H1 (cell line): ENCODE measurements at regions not wholly inside any gene's neighbourhood (a gene's known extent, or its start where the extent isn't known, plus 50 kb on each side); places are given as distances from the start of the nearest gene placed in this dataset.

Source experiments
- CTCF ChIA-PET: fragments of 300-600 bp; sonication (Branson Sonifier 250); formaldehyde crosslinking; loops from one replicate; lab custom pipeline; 2021; ENCODE audit not compliant: partially characterized antibody; lab: Charles Lee
- POLR2A ChIA-PET: fragments of 300-600 bp; sonication (Branson Sonifier 250); formaldehyde crosslinking; loops from one replicate; lab custom pipeline; 2021; ENCODE audit warnings: inconsistent platforms; ENCODE audit not compliant: partially characterized antibody; lab: Charles Lee
- DNase-seq, 2 experiments: peaks; one replicate each; pipeline versions ENCODE4 v3.0.0 to v3.0.0-alpha.2; 2010 to 2022; ENCODE audit warnings: low spot score in 2 of 2, low read depth in 1 of 2, mixed read lengths in 1 of 2
- FAIRE-seq: peaks from 2 replicates; lab custom pipeline; 2011; peaks lifted over from hg19 to GRCh38; lab: Jason Lieb, UNC
- H2AFZ ChIP-seq: 2 replicates; pipeline ENCODE4 v1.8.1; 2012; ENCODE audit warnings: low read length, inconsistent platforms
- H2AK5ac ChIP-seq: 2 replicates; pipeline ENCODE4 v1.6.1; 2013; ENCODE audit warnings: low read depth, low read length
- H2BK120ac ChIP-seq: replicated peaks from 2 replicates; pipeline ENCODE3; 2013; ENCODE audit warnings: low read depth, low read length, inconsistent platforms
- H2BK12ac ChIP-seq: 2 replicates; pipeline ENCODE4 v1.6.1; 2013; ENCODE audit warnings: low read depth, low read length
- H2BK15ac ChIP-seq: 2 replicates; pipeline ENCODE4 v1.6.1; 2013; ENCODE audit warnings: low read length
- H2BK20ac ChIP-seq: 2 replicates; pipeline ENCODE4 v1.6.1; 2013; ENCODE audit warnings: low read length
- H2BK5ac ChIP-seq: 2 replicates; pipeline ENCODE4 v1.6.1; 2013; ENCODE audit warnings: low read depth, low read length
- H3K14ac ChIP-seq: 2 replicates; pipeline ENCODE4 v1.6.1; 2013; ENCODE audit warnings: inconsistent platforms; ENCODE audit not compliant: insufficient read length
- H3K18ac ChIP-seq: 2 replicates; pipeline ENCODE4 v1.6.1; 2013; ENCODE audit warnings: low read length; ENCODE audit errors: extremely low read depth
- H3K23ac ChIP-seq: 2 replicates; pipeline ENCODE4 v1.6.1; 2013; ENCODE audit warnings: inconsistent platforms; ENCODE audit not compliant: insufficient read length
- H3K23me2 ChIP-seq: 2 replicates; pipeline ENCODE4 v1.6.1; 2013; ENCODE audit warnings: low read depth, low read length
- H3K27ac ChIP-seq: 2 replicates; pipeline ENCODE4 v1.6.1; 2011; ENCODE audit warnings: low read depth, low read length, inconsistent platforms
- H3K27me3 ChIP-seq, 4 experiments: replicated peaks in 1 of 4; 1 replicate in 1 of 4; 2 replicates in 3 of 4; pipeline versions ENCODE4 v1.6.1 to v1.8.1; 2011 to 2013; ENCODE audit warnings: low read length in 3 of 4, mild to moderate bottlenecking in 3 of 4, inconsistent platforms in 2 of 4, mixed read lengths in 2 of 4, moderate library complexity in 1 of 4; ENCODE audit not compliant: control insufficient read depth in 3 of 4, insufficient read depth in 3 of 4; ENCODE audit errors: extremely low read depth in 1 of 4
- H3K36me3 ChIP-seq, 4 experiments: 2 replicates each; pipeline versions ENCODE4 v1.6.1 to v1.8.1; 2011 to 2013; ENCODE audit warnings: mild to moderate bottlenecking in 4 of 4, low read length in 3 of 4, moderate library complexity in 2 of 4, control low read depth in 1 of 4, inconsistent platforms in 1 of 4; ENCODE audit not compliant: insufficient read depth in 4 of 4, control insufficient read depth in 2 of 4
- H3K4ac ChIP-seq: replicated peaks from 2 replicates; pipeline ENCODE3; 2013; ENCODE audit warnings: low read length, low read depth, mixed read lengths, inconsistent platforms; ENCODE audit not compliant: insufficient read length
- H3K4me1 ChIP-seq, 4 experiments: replicated peaks in 1 of 4; 1 replicate in 1 of 4; 2 replicates in 3 of 4; pipeline versions ENCODE4 v1.6.1 to v1.8.1; 2011 to 2013; ENCODE audit warnings: low read length in 3 of 4, inconsistent platforms in 2 of 4, mixed read lengths in 1 of 4; ENCODE audit not compliant: insufficient read depth in 4 of 4, control insufficient read depth in 3 of 4
- H3K4me2 ChIP-seq, 2 experiments: 2 replicates each; pipeline versions ENCODE4 v1.6.1 to v1.8.1; 2011 to 2013; ENCODE audit warnings: low read depth in 2 of 2, low read length in 2 of 2, control low read depth in 1 of 2, inconsistent platforms in 1 of 2, mild to moderate bottlenecking in 1 of 2; ENCODE audit not compliant: insufficient read depth in 1 of 2
- H3K4me3 ChIP-seq, 4 experiments: fragments of 200-600, 300-600 bp in 1 of 4; sonication (generic), shearing (Covaris generic), sonication (Bioruptor Twin) in 1 of 4; 2 replicates each; pipeline versions ENCODE4 v1.5.1 to v1.8.1; 2011 to 2016; ENCODE audit warnings: low read length in 4 of 4, low read depth in 3 of 4, control low read depth in 2 of 4, inconsistent platforms in 2 of 4, mild to moderate bottlenecking in 2 of 4, mixed read lengths in 1 of 4, moderate library complexity in 1 of 4; ENCODE audit not compliant: insufficient read depth in 2 of 4; ENCODE audit errors: extremely low read depth in 1 of 4
- H3K56ac ChIP-seq: replicated peaks from 2 replicates; pipeline ENCODE3; 2013; ENCODE audit warnings: low read depth, mild to moderate bottlenecking, mixed read lengths, low read length, inconsistent platforms; ENCODE audit not compliant: insufficient read length
- H3K79me1 ChIP-seq: 2 replicates; pipeline ENCODE4 v1.6.1; 2013; ENCODE audit warnings: low read depth, low read length, control low read depth
- H3K79me2 ChIP-seq, 2 experiments: 2 replicates each; pipeline versions ENCODE4 v1.6.1 to v1.8.1; 2012 to 2013; ENCODE audit warnings: low read length in 2 of 2, mild to moderate bottlenecking in 2 of 2, inconsistent platforms in 1 of 2; ENCODE audit not compliant: insufficient read depth in 2 of 2, control insufficient read depth in 1 of 2
- H3K9ac ChIP-seq, 4 experiments: replicated peaks in 1 of 4; 1 replicate in 1 of 4; 2 replicates in 3 of 4; pipeline versions ENCODE4 v1.6.1 to v1.8.1; 2011 to 2013; ENCODE audit warnings: low read depth in 3 of 4, low read length in 3 of 4, control low read depth in 2 of 4, mild to moderate bottlenecking in 2 of 4, moderate library complexity in 2 of 4, inconsistent platforms in 1 of 4; ENCODE audit errors: extremely low read depth in 1 of 4
- H3K9me3 ChIP-seq, 2 experiments: 2 replicates each; pipeline versions ENCODE4 v1.6.1 to v1.8.1; 2012 to 2013; ENCODE audit warnings: mild to moderate bottlenecking in 2 of 2, moderate library complexity in 2 of 2, control low read depth in 1 of 2, inconsistent platforms in 1 of 2, low read depth in 1 of 2, low read length in 1 of 2, mixed read lengths in 1 of 2; ENCODE audit not compliant: insufficient read depth in 2 of 2
- H4K20me1 ChIP-seq, 2 experiments: replicated peaks in 1 of 2; 2 replicates each; pipeline versions ENCODE3 to v1.8.1; 2011 to 2013; ENCODE audit warnings: inconsistent platforms in 2 of 2, low read length in 2 of 2, mild to moderate bottlenecking in 1 of 2; ENCODE audit not compliant: insufficient read depth in 2 of 2, control insufficient read depth in 1 of 2
- H4K5ac ChIP-seq: 2 replicates; pipeline ENCODE4 v1.6.1; 2013; ENCODE audit warnings: low read length, low read depth, mixed read lengths, inconsistent platforms; ENCODE audit not compliant: insufficient read length
- H4K8ac ChIP-seq: 2 replicates; pipeline ENCODE4 v1.8.0; 2013; ENCODE audit warnings: mild to moderate bottlenecking, moderate library complexity, low read length, inconsistent platforms; ENCODE audit not compliant: insufficient read depth; ENCODE audit errors: extremely low read depth
- H4K91ac ChIP-seq: replicated peaks from 2 replicates; pipeline ENCODE3; 2013; ENCODE audit warnings: low read length, mixed read lengths, inconsistent platforms; ENCODE audit not compliant: insufficient read length
- BCL11A ChIP-seq, 2 experiments: IDR thresholded peaks; one replicate each; pipeline ENCODE4 v1.6.1; 2011; ENCODE audit warnings: low read depth in 2 of 2, low read length in 2 of 2, mild to moderate bottlenecking in 2 of 2
- CEBPB ChIP-seq: IDR thresholded peaks from 2 replicates; pipeline ENCODE4 v1.6.1; 2012; ENCODE audit warnings: low read depth, low read length
- FOSL1 ChIP-seq: IDR thresholded peaks from 2 replicates; pipeline ENCODE4 v1.6.1; 2011; ENCODE audit warnings: mild to moderate bottlenecking, low read depth, low read length, moderate library complexity; ENCODE audit not compliant: insufficient read depth
- GABPA ChIP-seq: IDR thresholded peaks from 2 replicates; pipeline ENCODE4 v1.6.1; 2011; ENCODE audit warnings: mild to moderate bottlenecking, low read length, moderate library complexity, borderline replicate concordance; ENCODE audit not compliant: insufficient read depth
- GTF2F1 ChIP-seq: IDR thresholded peaks from 2 replicates; pipeline ENCODE4 v1.6.1; 2012; ENCODE audit warnings: low read depth, low read length, improper control_type of control experiment, borderline replicate concordance
- JUN ChIP-seq: IDR thresholded peaks from 2 replicates; pipeline ENCODE4 v1.6.1; 2011; ENCODE audit warnings: low read depth, mild to moderate bottlenecking, improper control_type of control experiment, low read length
- NRF1 ChIP-seq: IDR thresholded peaks from 2 replicates; pipeline ENCODE4 v1.6.1; 2011; ENCODE audit warnings: mild to moderate bottlenecking, low read depth, low read length, improper control_type of control experiment
- RAD21 ChIP-seq, 2 experiments: IDR thresholded peaks in 1 of 2; conservative IDR thresholded peaks in 1 of 2; 2 replicates each; pipeline ENCODE4 v1.6.1; 2011; ENCODE audit warnings: low read depth in 2 of 2, low read length in 2 of 2, improper control_type of control experiment in 1 of 2, inconsistent platforms in 1 of 2, mild to moderate bottlenecking in 1 of 2, moderate library complexity in 1 of 2
- SIRT6 ChIP-seq: IDR thresholded peaks from one replicate; pipeline ENCODE4 v1.7.1; 2012; ENCODE audit warnings: low read length, inconsistent platforms
- SIX5 ChIP-seq: IDR thresholded peaks from 2 replicates; pipeline ENCODE4 v1.6.1; 2011; ENCODE audit warnings: mild to moderate bottlenecking, low read depth, low read length
- SUZ12 ChIP-seq: fragments of 200-600 bp; sonication (generic); IDR thresholded peaks from 2 replicates; pipeline ENCODE4 v1.6.1; 2012; ENCODE audit warnings: mild to moderate bottlenecking, inconsistent platforms, low read length, moderate library complexity, mixed read lengths
- TAF7 ChIP-seq: optimal IDR thresholded peaks from 2 replicates; pipeline ENCODE3; 2011; ENCODE audit warnings: low read depth, mild to moderate bottlenecking, inconsistent platforms, low read length, moderate library complexity, borderline replicate concordance
- YY1 ChIP-seq: IDR thresholded peaks from 2 replicates; pipeline ENCODE4 v1.6.1; 2011; ENCODE audit warnings: low read depth, mild to moderate bottlenecking, low read length
- WGBS, 2 experiments: shearing (Covaris generic) in 1 of 2; methylation state at CpG; one replicate each; pipeline versions ENCODE4 v1.1.6 to v1.1.7; 2013 to 2015; ENCODE audit warnings: low lambda C conversion rate in 2 of 2, mixed read lengths in 2 of 2, inconsistent platforms in 1 of 2, low coverage in 1 of 2, missing lambda C conversion rate in 1 of 2; ENCODE audit not compliant: insufficient replicate concordance in 2 of 2, insufficient coverage in 1 of 2, insufficient read length in 1 of 2; ENCODE audit errors: extremely low coverage in 1 of 2, missing lambda C conversion rate in 1 of 2; 5-methylcytosine and 5-hydroxymethylcytosine counted together

- DNase-seq = no peak
- Histone ChIP-seq H3K27me3 (no peaks in the 10 kb centered on the region; a peak in 1 of 7 replicates), H3K79me2 (no peaks in the 10 kb centered on the region), H3K27ac (no peak overlapping the region), H3K4me1 (no peaks in the 10 kb centered on the region; a peak in 1 of 7 replicates), H3K4me3 (no peak overlapping the region), H3K9ac (no peak overlapping the region), H2BK15ac (0 out of 2 replicates have a peak overlapping the region, but pooled peaks have one; percentile 5), H2BK20ac (no peak overlapping the region), H3K79me1 (no peaks in the 10 kb centered on the region), H3K18ac (no peak overlapping the region)
- FAIRE-seq = no peak
- POLR2A ChIA-PET = no interaction called here
- no peak for TF ChIP-seq GABPA
- no peak for TF ChIP-seq SIRT6
- TF ChIP-seq YY1 = no peak
- TF ChIP-seq JUN = no peak
- TF ChIP-seq TAF7 = no peak
- TF ChIP-seq NRF1 = no peak
- no peak for TF ChIP-seq CEBPB
- no peak for TF ChIP-seq SIX5
- no peak for TF ChIP-seq BCL11A (IDR thresholded peaks at IDR 0.05; ENCODE audit: low read depth in 2 of 2, low read length in 2 of 2)
- no peak for TF ChIP-seq GTF2F1
- no peak for TF ChIP-seq RAD21 (IDR thresholded peaks at IDR 0.05 in 1 of 2, conservative IDR thresholded peaks at IDR 0.05 in 1 of 2; ENCODE audit: low read depth in 2 of 2, low read length in 2 of 2)
- no peak for TF ChIP-seq SUZ12
- TF ChIP-seq FOSL1 = no peak
- TF ChIP-seq, all 59 proteins: peak for 0
- H3K4me2 ChIP-seq = no peak overlapping the region
- no peak overlapping the region for H3K4ac ChIP-seq
- no peak overlapping the region for H4K5ac ChIP-seq
- H3K9me3 ChIP-seq = no peaks in the 10 kb centered on the region
- H4K91ac ChIP-seq = peak overlapping the region; percentile 15
- H4K8ac ChIP-seq = no peak overlapping the region
- WGBS, 2 experiments = 83% methylated on average over 7 of the region's 7 CpGs; no CpG with 5 or more reads in 1 of the 2 experiments
- CTCF ChIA-PET = no interaction called here
- peak overlapping the region; percentile 23; the same call in 1 of the 2 replicates for H2BK12ac ChIP-seq
- H3K36me3 ChIP-seq = no peaks in the 10 kb centered on the region
- H3K23ac ChIP-seq = no peak overlapping the region
- no peak overlapping the region for H2AK5ac ChIP-seq
- no peak overlapping the region for H2AFZ ChIP-seq
- H4K20me1 ChIP-seq = no peaks in the 10 kb centered on the region
- H3K23me2 ChIP-seq = no peaks in the 10 kb centered on the region
- H2BK5ac ChIP-seq = no peak overlapping the region
- H2BK120ac ChIP-seq = no peak overlapping the region
- H3K56ac ChIP-seq = no peak overlapping the region
- no peak overlapping the region for H3K14ac ChIP-seq
These were observed 238.8 kb upstream of the ECI2 start for GRCh38 chr6:4374216-4374615.
